ENCODE measurements at regions not wholly inside any gene's neighbourhood (a gene's known extent, or its start where the extent isn't known, plus 50 kb on each side); places are given as distances from the start of the nearest gene placed in this dataset.

DNA sequence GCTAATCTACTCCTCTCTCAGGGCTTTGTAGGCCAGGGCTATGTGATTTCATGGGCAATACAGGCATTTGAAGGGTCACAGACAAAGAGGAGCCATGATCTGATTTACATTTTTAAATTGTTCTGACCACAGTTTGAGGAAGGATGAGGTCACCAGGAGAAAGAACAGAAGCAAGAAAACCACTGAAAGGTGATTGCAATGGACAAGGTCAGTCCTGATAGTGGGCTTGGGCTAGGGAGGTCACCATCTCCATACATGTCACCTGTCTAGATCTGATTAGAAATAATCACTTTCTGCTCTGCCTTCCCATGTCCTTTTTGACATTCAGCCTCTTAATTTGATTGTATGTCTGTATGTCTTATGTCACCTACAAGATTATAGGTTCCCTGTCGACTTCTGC, 248.9 kb upstream of the CWC22 start:
- no peaks in the 10 kb centered on the region for H3K36me3 ChIP-seq (replicated peaks in 1 of 2; ENCODE audit: control insufficient read depth in 2 of 2, insufficient read depth in 2 of 2, low read length in 2 of 2)
- no peaks in the 10 kb centered on the region for H3K4me1 ChIP-seq (ENCODE audit: control insufficient read depth in 2 of 2, insufficient read depth in 1 of 2, low read depth in 1 of 2, low read length in 2 of 2)
- no peaks in the 10 kb centered on the region for H3K79me1 ChIP-seq (ENCODE audit: low read depth, low read length)
- no peak overlapping the region for H3K4ac ChIP-seq (ENCODE audit: low read length)
- H2AK5ac ChIP-seq (ENCODE audit: low read depth, low read length): no peak overlapping the region
- no CpG with 5 or more reads among the region's 1 CpG for WGBS, 2 donors (ENCODE audit: extremely low coverage in 2 of 2, insufficient read length in 2 of 2, insufficient replicate concordance in 1 of 2)
- H2AFZ ChIP-seq (ENCODE audit: low read length): no peak overlapping the region
- H2BK120ac ChIP-seq (ENCODE audit: low read depth, low read length): no peak overlapping the region
- H3K14ac ChIP-seq (ENCODE audit: low read length): no peak overlapping the region
- peaks cover 0 to 11% of the 10 kb centered on the region in 2 donors for H3K9me3 ChIP-seq (replicated peaks in 1 of 2; ENCODE audit: control insufficient read depth in 2 of 2, insufficient read depth in 1 of 2, low read depth in 1 of 2, low read length in 2 of 2)
- H4K91ac ChIP-seq (ENCODE audit: low read depth, low read length, poor library complexity): no peak overlapping the region
- no peak overlapping the region for H4K8ac ChIP-seq (ENCODE audit: low read depth, low read length)
- H3K27ac ChIP-seq (replicated peaks; ENCODE audit: low read length): no peak overlapping the region
- no peak for DNase-seq (ENCODE audit: low spot score)
- no peak overlapping the region for H2BK5ac ChIP-seq (ENCODE audit: low read length)
- no peak overlapping the region for H2BK12ac ChIP-seq (ENCODE audit: low read length)
- H3K27me3 ChIP-seq (ENCODE audit: control insufficient read depth in 3 of 3, insufficient read depth in 3 of 3, low read depth in 1 of 3, low read length in 3 of 3): no peaks in the 10 kb centered on the region
- H3K9ac ChIP-seq (ENCODE audit: low read depth, low read length, poor library complexity): no peak overlapping the region
- H3K4me2 ChIP-seq (ENCODE audit: insufficient read depth, low read length, poor library complexity, severe bottlenecking): no peak overlapping the region
- no peak overlapping the region for H3K18ac ChIP-seq (ENCODE audit: low read length)
- H3K23ac ChIP-seq (ENCODE audit: low read depth, low read length, poor library complexity): no peak overlapping the region
- no peak overlapping the region for H3K4me3 ChIP-seq (ENCODE audit: low read length in 2 of 2)
- no peak overlapping the region for H2BK15ac ChIP-seq (ENCODE audit: low read length)

DNA sequence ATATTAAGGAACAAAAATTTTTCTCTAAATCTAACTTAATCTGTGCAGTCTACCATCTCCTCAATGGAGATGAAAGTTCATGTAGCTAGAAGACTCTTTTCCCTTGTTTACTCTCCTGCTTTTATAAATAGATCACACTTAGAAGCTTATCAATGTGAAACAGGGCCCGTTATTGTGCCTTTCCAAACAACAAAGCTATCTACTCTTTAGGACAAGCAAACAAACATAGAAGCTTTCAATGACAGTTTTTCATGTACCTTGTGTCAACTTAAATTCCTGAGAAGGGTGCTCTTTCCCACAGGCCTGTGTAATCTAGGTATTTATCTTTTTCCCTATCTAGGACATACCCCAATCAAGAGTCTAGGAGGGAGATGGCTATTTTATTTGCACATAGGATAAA, 247.8 kb upstream of the CWC22 start:
- Histone ChIP-seq H3K4me2 (ENCODE audit: insufficient read depth, low read length, poor library complexity, severe bottlenecking) (no peak overlapping the region), H3K23ac (ENCODE audit: low read depth, low read length, poor library complexity) (no peak overlapping the region), H2BK12ac (ENCODE audit: low read length) (no peak overlapping the region), H3K27ac (replicated peaks; ENCODE audit: low read length) (no peak overlapping the region), H3K4ac (ENCODE audit: low read length) (no peak overlapping the region), H3K14ac (ENCODE audit: low read length) (no peak overlapping the region), H4K8ac (ENCODE audit: low read depth, low read length) (no peak overlapping the region), H2BK5ac (ENCODE audit: low read length) (no peak overlapping the region), H3K4me1 (ENCODE audit: control insufficient read depth in 2 of 2, insufficient read depth in 1 of 2, low read depth in 1 of 2, low read length in 2 of 2) (no peaks in the 10 kb centered on the region), H3K9ac (ENCODE audit: low read depth, low read length, poor library complexity) (no peak overlapping the region), H3K36me3 (replicated peaks in 1 of 2; ENCODE audit: control insufficient read depth in 2 of 2, insufficient read depth in 2 of 2, low read length in 2 of 2) (no peaks in the 10 kb centered on the region), H3K9me3 (replicated peaks in 1 of 2; ENCODE audit: control insufficient read depth in 2 of 2, insufficient read depth in 1 of 2, low read depth in 1 of 2, low read length in 2 of 2) (peaks cover 0 to 1% of the 10 kb centered on the region in 2 donors), H2BK15ac (ENCODE audit: low read length) (no peak overlapping the region), H3K79me1 (ENCODE audit: low read depth, low read length) (no peaks in the 10 kb centered on the region), H2AK5ac (ENCODE audit: low read depth, low read length) (no peak overlapping the region), H4K91ac (ENCODE audit: low read depth, low read length, poor library complexity) (no peak overlapping the region), H3K18ac (ENCODE audit: low read length) (no peak overlapping the region), H3K4me3 (ENCODE audit: low read length in 2 of 2) (no peak overlapping the region), H3K27me3 (ENCODE audit: control insufficient read depth in 3 of 3, insufficient read depth in 3 of 3, low read depth in 1 of 3, low read length in 3 of 3) (no peaks in the 10 kb centered on the region), H2AFZ (ENCODE audit: low read length) (no peak overlapping the region), H2BK120ac (ENCODE audit: low read depth, low read length) (no peak overlapping the region)
- no peak for DNase-seq (ENCODE audit: low spot score)
- no CpG with 5 or more reads among the region's 1 CpG for WGBS, 2 donors (ENCODE audit: extremely low coverage in 2 of 2, insufficient read length in 2 of 2, insufficient replicate concordance in 1 of 2)

DNA sequence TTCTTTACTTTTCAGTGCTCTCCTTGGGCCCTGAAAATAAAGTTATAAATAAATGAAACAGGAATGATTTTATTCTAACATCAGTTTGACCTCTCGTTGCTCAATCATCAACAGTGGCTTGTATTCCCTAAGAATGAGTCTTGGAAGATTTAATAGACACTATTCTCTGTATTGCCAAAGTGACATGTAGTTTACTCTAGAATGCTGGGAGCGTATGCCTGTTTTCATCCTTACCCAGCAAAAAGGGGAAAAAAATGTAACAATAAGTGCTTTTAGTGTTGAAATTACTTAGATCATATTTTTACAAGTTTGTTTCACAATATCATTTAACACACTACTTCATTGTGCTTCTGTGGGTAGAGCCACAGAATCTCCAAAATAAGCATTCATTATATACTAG, 240.6 kb upstream of the CWC22 start:
- no peak overlapping the region for H3K4ac ChIP-seq (ENCODE audit: low read length)
- H3K9ac ChIP-seq (ENCODE audit: low read depth, low read length, poor library complexity): no peak overlapping the region
- no peak overlapping the region for H3K4me3 ChIP-seq (ENCODE audit: low read length in 2 of 2)
- no peaks in the 10 kb centered on the region for H3K27me3 ChIP-seq (ENCODE audit: control insufficient read depth in 3 of 3, insufficient read depth in 3 of 3, low read depth in 1 of 3, low read length in 3 of 3)
- H3K18ac ChIP-seq (ENCODE audit: low read length): no peak overlapping the region
- H3K23ac ChIP-seq (ENCODE audit: low read depth, low read length, poor library complexity): no peak overlapping the region
- peaks cover 0 to 3% of the 10 kb centered on the region in 2 donors for H3K4me1 ChIP-seq (ENCODE audit: control insufficient read depth in 2 of 2, insufficient read depth in 1 of 2, low read depth in 1 of 2, low read length in 2 of 2)
- no peak overlapping the region for H3K4me2 ChIP-seq (ENCODE audit: insufficient read depth, low read length, poor library complexity, severe bottlenecking)
- no peak overlapping the region for H3K27ac ChIP-seq (replicated peaks; ENCODE audit: low read length)
- no peak overlapping the region for H2BK5ac ChIP-seq (ENCODE audit: low read length)
- H2BK12ac ChIP-seq (ENCODE audit: low read length): no peak overlapping the region
- H4K8ac ChIP-seq (ENCODE audit: low read depth, low read length): no peak overlapping the region
- no peaks in the 10 kb centered on the region for H3K9me3 ChIP-seq (replicated peaks in 1 of 2; ENCODE audit: control insufficient read depth in 2 of 2, insufficient read depth in 1 of 2, low read depth in 1 of 2, low read length in 2 of 2)
- no peak for DNase-seq (ENCODE audit: low spot score)
- no CpG with 5 or more reads among the region's 2 CpGs for WGBS, 2 donors (ENCODE audit: extremely low coverage in 2 of 2, insufficient read length in 2 of 2, insufficient replicate concordance in 1 of 2)
- H3K14ac ChIP-seq (ENCODE audit: low read length): no peak overlapping the region
- H3K79me1 ChIP-seq (ENCODE audit: low read depth, low read length): no peaks in the 10 kb centered on the region
- H2AK5ac ChIP-seq (ENCODE audit: low read depth, low read length): no peak overlapping the region
- no peaks in the 10 kb centered on the region for H3K36me3 ChIP-seq (replicated peaks in 1 of 2; ENCODE audit: control insufficient read depth in 2 of 2, insufficient read depth in 2 of 2, low read length in 2 of 2)
- no peak overlapping the region for H4K91ac ChIP-seq (ENCODE audit: low read depth, low read length, poor library complexity)
- H2AFZ ChIP-seq (ENCODE audit: low read length): no peak overlapping the region
- H2BK120ac ChIP-seq (ENCODE audit: low read depth, low read length): no peak overlapping the region
- H2BK15ac ChIP-seq (ENCODE audit: low read length): no peak overlapping the region

DNA sequence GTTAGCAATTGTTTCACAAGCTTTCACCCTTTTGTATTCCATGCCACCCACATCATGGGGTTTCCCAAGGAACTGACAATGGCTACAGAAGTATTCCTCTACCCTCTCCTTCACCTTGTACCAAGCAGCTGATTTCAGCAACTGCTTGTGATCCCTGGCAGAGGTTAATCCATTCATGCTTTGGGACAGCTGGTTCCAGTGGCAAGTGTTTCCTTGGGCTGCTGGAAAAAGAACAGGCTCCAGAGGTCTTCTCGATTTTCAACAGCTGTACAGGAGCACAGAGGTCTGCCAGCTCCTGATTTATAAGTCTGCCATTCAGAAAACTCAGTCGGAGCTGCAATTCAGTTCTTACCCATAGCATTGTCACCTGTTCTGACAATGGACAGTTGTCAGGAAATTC, 239.2 kb upstream of the CWC22 start:
- Histone ChIP-seq H2BK15ac (ENCODE audit: low read length) (no peak overlapping the region), H3K4me2 (ENCODE audit: insufficient read depth, low read length, poor library complexity, severe bottlenecking) (no peak overlapping the region), H3K14ac (ENCODE audit: low read length) (no peak overlapping the region), H3K9me3 (replicated peaks in 1 of 2; ENCODE audit: control insufficient read depth in 2 of 2, insufficient read depth in 1 of 2, low read depth in 1 of 2, low read length in 2 of 2) (no peaks in the 10 kb centered on the region), H3K79me1 (ENCODE audit: low read depth, low read length) (no peaks in the 10 kb centered on the region), H4K91ac (ENCODE audit: low read depth, low read length, poor library complexity) (no peak overlapping the region), H3K36me3 (replicated peaks in 1 of 2; ENCODE audit: control insufficient read depth in 2 of 2, insufficient read depth in 2 of 2, low read length in 2 of 2) (no peaks in the 10 kb centered on the region), H3K27ac (replicated peaks; ENCODE audit: low read length) (no peak overlapping the region), H2BK5ac (ENCODE audit: low read length) (no peak overlapping the region), H3K4me3 (ENCODE audit: low read length in 2 of 2) (no peak overlapping the region), H3K18ac (ENCODE audit: low read length) (no peak overlapping the region), H2AFZ (ENCODE audit: low read length) (peak overlapping the region; percentile 39), H3K9ac (ENCODE audit: low read depth, low read length, poor library complexity) (no peak overlapping the region), H3K4me1 (ENCODE audit: control insufficient read depth in 2 of 2, insufficient read depth in 1 of 2, low read depth in 1 of 2, low read length in 2 of 2) (peaks cover 0 to 3% of the 10 kb centered on the region in 2 donors), H2BK120ac (ENCODE audit: low read depth, low read length) (no peak overlapping the region), H2AK5ac (ENCODE audit: low read depth, low read length) (no peak overlapping the region), H3K23ac (ENCODE audit: low read depth, low read length, poor library complexity) (no peak overlapping the region), H4K8ac (ENCODE audit: low read depth, low read length) (no peak overlapping the region), H3K27me3 (ENCODE audit: control insufficient read depth in 3 of 3, insufficient read depth in 3 of 3, low read depth in 1 of 3, low read length in 3 of 3) (no peaks in the 10 kb centered on the region), H3K4ac (ENCODE audit: low read length) (no peak overlapping the region), H2BK12ac (ENCODE audit: low read length) (no peak overlapping the region)
- DNase-seq (ENCODE audit: low spot score): no peak
- no CpG with 5 or more reads among the region's 2 CpGs for WGBS, 2 donors (ENCODE audit: extremely low coverage in 2 of 2, insufficient read length in 2 of 2, insufficient replicate concordance in 1 of 2)

Data from neuronal stem cell (in vitro differentiated cells).